Stomach smooth muscle (tissue), 2 donors: ENCODE measurements at regions not wholly inside any gene's neighbourhood (a gene's known extent, or its start where the extent isn't known, plus 50 kb on each side); places are given as distances from the start of the nearest gene placed in this dataset.

ENCODE experiments used
- H3K27ac ChIP-seq: one replicate; pipeline ENCODE4 v1.7.0; 2013; ENCODE audit warnings: mild to moderate bottlenecking, low read length, inconsistent platforms
- H3K27me3 ChIP-seq, 2 donors: one replicate each; pipeline ENCODE4 v1.7.0; 2013; ENCODE audit warnings: low read length in 2 of 2; ENCODE audit not compliant: insufficient read depth in 2 of 2, control insufficient read depth in 1 of 2
- H3K36me3 ChIP-seq, 2 donors: one replicate each; pipeline ENCODE4 v1.7.0; 2013; ENCODE audit warnings: low read length in 2 of 2; ENCODE audit not compliant: control insufficient read depth in 2 of 2, insufficient read depth in 2 of 2
- H3K4me1 ChIP-seq: one replicate; pipeline ENCODE4 v1.7.0; 2013; ENCODE audit warnings: low read length; ENCODE audit not compliant: control insufficient read depth, insufficient read depth
- H3K4me3 ChIP-seq, 2 donors: one replicate each; pipeline ENCODE4 v1.7.0; 2013; ENCODE audit warnings: low read length in 2 of 2
- H3K9ac ChIP-seq, 2 donors: one replicate each; pipeline ENCODE4 v1.7.0; 2013; ENCODE audit warnings: low read length in 2 of 2, mild to moderate bottlenecking in 1 of 2
- H3K9me3 ChIP-seq, 2 donors: one replicate each; pipeline ENCODE4 v1.7.0; 2013; ENCODE audit warnings: low read length in 2 of 2; ENCODE audit not compliant: control insufficient read depth in 2 of 2
- donor health status: healthy.
- donor health status: Pancreatic carcinoma.

DNA sequence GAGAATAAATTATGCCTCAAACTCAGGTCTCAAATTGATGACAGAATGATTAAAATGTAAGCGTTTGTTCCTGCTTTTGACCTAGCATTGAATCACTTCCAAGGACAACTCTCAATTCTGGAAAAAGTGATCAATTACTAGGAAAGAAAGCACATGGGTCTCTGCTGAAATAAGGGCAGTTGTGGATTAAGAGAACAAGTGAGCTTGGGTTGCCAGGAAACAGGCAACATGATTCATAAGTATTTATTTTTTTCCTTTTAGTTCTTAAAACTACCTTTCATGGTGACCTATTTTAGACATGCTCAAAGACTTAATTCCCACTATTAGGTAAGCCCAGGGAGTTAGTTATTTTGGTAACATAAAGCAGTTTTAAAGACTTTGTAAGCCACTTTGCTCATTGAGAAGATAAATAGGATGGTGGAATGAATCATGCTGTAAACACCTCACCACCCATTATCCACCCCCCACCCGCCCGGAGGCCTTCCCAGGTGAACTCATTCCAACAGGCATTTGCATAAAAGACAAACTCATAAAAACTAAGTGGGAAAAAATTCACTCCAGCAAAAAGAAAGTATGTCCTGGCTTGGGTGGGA lies 728.3 kb downstream of the SORCS1 start:
- no peak overlapping the region for H3K4me3 ChIP-seq
- no peaks in the 10 kb centered on the region for H3K9me3 ChIP-seq
- H3K9ac ChIP-seq = no peak overlapping the region
- no peaks in the 10 kb centered on the region for H3K4me1 ChIP-seq
- H3K27ac ChIP-seq = no peak overlapping the region
- no peaks in the 10 kb centered on the region for H3K36me3 ChIP-seq
- H3K27me3 ChIP-seq = no peaks in the 10 kb centered on the region

GRCh38 chr10:106435081-106435480 lies 729.4 kb downstream of the SORCS1 start:
- H3K9me3 ChIP-seq = no peaks in the 10 kb centered on the region
- no peaks in the 10 kb centered on the region for H3K4me1 ChIP-seq
- no peaks in the 10 kb centered on the region for H3K36me3 ChIP-seq
- H3K27ac ChIP-seq = no peak overlapping the region
- no peaks in the 10 kb centered on the region for H3K27me3 ChIP-seq
- H3K9ac ChIP-seq = no peak overlapping the region
- H3K4me3 ChIP-seq = no peak overlapping the region

GRCh38 chr10:106424981-106425380 lies 739.5 kb downstream of the SORCS1 start:
- H3K4me3 ChIP-seq = no peak overlapping the region
- H3K4me1 ChIP-seq = no peaks in the 10 kb centered on the region
- no peak overlapping the region for H3K27ac ChIP-seq
- no peaks in the 10 kb centered on the region for H3K9me3 ChIP-seq
- no peaks in the 10 kb centered on the region for H3K36me3 ChIP-seq
- no peaks in the 10 kb centered on the region for H3K27me3 ChIP-seq
- no peak overlapping the region for H3K9ac ChIP-seq

DNA sequence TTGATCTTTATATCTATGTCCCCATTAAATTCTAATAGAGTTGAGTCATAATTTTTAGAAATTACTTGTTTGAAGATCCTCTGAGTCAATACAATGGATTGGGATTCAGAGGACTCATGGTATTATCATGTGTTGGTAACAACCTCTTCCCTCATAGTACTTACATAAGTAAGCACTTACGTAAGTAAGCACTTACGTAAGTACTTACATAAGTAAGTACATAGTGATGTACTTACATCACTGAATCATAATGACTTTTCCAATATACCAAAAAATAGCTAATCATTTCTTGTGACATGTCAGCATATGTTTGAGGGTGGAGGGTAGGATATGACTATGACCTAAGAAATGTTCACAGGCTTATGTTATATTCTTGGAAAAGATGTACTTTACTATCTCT lies 740.5 kb downstream of the SORCS1 start:
- Histone ChIP-seq H3K27ac (no peak overlapping the region), H3K36me3 (no peaks in the 10 kb centered on the region), H3K9ac (no peak overlapping the region), H3K4me3 (no peak overlapping the region), H3K4me1 (no peaks in the 10 kb centered on the region), H3K9me3 (no peaks in the 10 kb centered on the region), H3K27me3 (no peaks in the 10 kb centered on the region)

GRCh38 chr10:106410331-106410730 lies 754.2 kb downstream of the SORCS1 start:
- H3K27ac ChIP-seq = no peak overlapping the region

DNA sequence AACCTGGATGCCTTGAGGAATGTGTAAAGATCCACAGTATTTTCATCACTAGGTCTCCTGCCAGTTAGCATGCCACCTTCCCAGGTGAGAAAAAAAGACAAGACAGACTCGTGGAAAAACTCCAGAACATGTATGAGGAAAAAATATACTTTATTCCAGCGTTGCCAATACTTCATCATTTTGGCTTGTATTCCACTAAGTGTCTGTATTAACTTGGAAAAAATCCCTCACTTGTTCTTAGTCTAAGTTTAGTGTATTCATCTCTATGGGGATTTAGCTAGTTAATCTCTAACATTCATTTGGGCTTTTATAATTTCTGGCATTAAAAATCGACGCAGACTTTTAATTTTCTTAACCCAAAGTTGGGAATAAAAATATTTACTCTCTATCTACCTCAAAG lies 759.4 kb downstream of the SORCS1 start:
- Histone ChIP-seq H3K27ac (no peak overlapping the region), H3K4me1 (no peaks in the 10 kb centered on the region), H3K9me3 (no peaks in the 10 kb centered on the region), H3K27me3 (no peaks in the 10 kb centered on the region), H3K9ac (no peak overlapping the region), H3K36me3 (no peaks in the 10 kb centered on the region), H3K4me3 (no peak overlapping the region)

More at GRCh38 chr10:106410331-106410730, 754.2 kb downstream of the SORCS1 start:
- H3K4me3 ChIP-seq = no peak overlapping the region
- H3K27me3 ChIP-seq = no peaks in the 10 kb centered on the region
- no peaks in the 10 kb centered on the region for H3K36me3 ChIP-seq
- no peaks in the 10 kb centered on the region for H3K9me3 ChIP-seq
- no peaks in the 10 kb centered on the region for H3K4me1 ChIP-seq
- H3K9ac ChIP-seq = no peak overlapping the region

DNA sequence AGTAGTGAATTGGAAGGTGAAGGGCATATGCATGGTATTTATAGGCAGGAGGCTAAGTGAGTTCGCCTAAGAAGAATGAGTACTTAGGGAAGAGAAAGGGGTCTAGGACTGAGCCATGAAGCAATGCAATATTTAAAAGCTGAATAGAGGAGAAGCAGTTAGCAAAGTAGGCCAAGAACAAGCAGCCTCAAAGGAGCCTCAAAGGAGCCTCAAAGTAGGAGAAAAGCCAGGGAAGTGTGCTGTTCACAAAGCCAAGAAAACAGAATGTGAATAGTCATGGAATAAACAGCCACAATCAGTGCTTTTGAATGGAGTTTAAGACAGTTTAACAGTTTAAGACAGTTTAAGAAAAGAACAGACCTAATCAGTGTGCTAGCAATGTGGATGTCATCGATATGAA lies 762.0 kb downstream of the SORCS1 start:
- Histone ChIP-seq H3K27ac (no peak overlapping the region), H3K36me3 (no peaks in the 10 kb centered on the region), H3K4me1 (no peaks in the 10 kb centered on the region), H3K9me3 (no peaks in the 10 kb centered on the region), H3K27me3 (no peaks in the 10 kb centered on the region), H3K4me3 (no peak overlapping the region), H3K9ac (no peak overlapping the region)

- Histone ChIP-seq H3K4me1 (no peaks in the 10 kb centered on the region), H3K27ac (no peak overlapping the region), H3K27me3 (no peaks in the 10 kb centered on the region), H3K9ac (no peak overlapping the region), H3K9me3 (no peaks in the 10 kb centered on the region), H3K36me3 (no peaks in the 10 kb centered on the region), H3K4me3 (no peak overlapping the region)
These were observed 762.5 kb downstream of the SORCS1 start for GRCh38 chr10:106401967-106402366.

DNA sequence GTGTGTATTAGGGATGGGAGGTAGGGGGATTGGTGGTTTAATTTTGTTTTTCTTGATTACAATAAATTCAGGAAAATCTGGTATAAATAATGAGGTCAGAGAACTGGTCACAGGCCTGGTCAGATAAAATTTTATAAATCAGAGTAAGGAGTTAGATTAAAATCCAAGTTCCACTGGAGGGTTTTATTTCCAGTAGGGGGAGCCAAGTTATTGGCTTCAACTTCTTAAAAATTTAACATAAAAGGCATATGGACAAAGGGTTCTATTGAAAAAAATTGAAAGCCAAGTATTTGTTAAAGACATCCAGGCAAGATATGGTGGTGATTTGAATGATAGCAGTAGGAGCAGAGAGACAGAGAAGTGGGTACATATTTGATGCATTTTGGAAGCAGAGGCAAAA lies 763.3 kb downstream of the SORCS1 start:
- H3K27me3 ChIP-seq = no peaks in the 10 kb centered on the region
- no peak overlapping the region for H3K27ac ChIP-seq
- no peaks in the 10 kb centered on the region for H3K4me1 ChIP-seq
- H3K9ac ChIP-seq = no peak overlapping the region
- no peaks in the 10 kb centered on the region for H3K36me3 ChIP-seq
- H3K9me3 ChIP-seq = no peaks in the 10 kb centered on the region
- no peak overlapping the region for H3K4me3 ChIP-seq

DNA sequence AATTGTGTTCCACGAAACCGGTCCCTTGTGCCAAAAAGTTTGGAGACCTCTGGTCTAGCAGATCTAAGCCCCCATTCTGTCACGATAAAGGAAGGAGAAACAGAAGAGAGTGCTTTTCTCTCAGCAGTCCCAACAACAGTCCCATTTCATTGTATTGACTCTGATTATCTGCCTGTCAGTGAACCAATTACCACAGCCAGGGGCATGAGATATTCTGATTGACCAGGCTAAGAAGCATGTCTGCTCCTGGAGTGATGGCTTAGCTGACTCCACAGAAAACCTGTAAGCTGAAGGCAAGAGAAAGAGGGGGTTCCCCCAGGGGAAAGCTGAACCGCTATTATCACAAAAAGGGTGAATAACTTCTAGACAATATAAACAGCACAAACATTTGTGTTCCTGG lies 765.4 kb downstream of the SORCS1 start:
- H3K36me3 ChIP-seq = no peaks in the 10 kb centered on the region
- H3K27me3 ChIP-seq = no peaks in the 10 kb centered on the region

DNA sequence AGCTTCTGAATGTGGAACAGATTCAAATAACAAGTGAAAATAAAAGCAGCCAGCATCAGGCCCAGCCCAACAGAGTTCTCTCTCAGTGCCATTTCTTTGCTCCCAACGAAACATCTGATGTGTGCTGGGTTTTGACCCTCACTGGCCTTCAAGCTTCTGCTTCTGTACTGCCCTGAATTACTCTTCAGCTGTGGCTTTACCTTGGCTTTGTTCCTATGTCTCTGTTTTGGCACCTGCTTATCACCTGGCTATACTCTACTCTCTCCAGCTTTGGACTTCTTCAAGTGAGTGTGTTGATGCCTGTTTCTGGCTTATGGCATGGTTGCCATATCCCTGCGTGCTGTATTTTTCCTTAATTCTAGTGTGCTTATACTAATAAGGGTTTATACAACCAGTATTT lies 768.3 kb downstream of the SORCS1 start:
- no peak overlapping the region for H3K27ac ChIP-seq

More for the DNA sequence above, 765.4 kb downstream of the SORCS1 start:
- H3K9ac ChIP-seq = no peak overlapping the region
- H3K27ac ChIP-seq = no peak overlapping the region
- no peaks in the 10 kb centered on the region for H3K9me3 ChIP-seq
- H3K4me1 ChIP-seq = no peaks in the 10 kb centered on the region
- no peak overlapping the region for H3K4me3 ChIP-seq

More for the DNA sequence above, 768.3 kb downstream of the SORCS1 start:
- Histone ChIP-seq H3K9ac (no peak overlapping the region), H3K9me3 (no peaks in the 10 kb centered on the region), H3K4me3 (no peak overlapping the region), H3K27me3 (no peaks in the 10 kb centered on the region), H3K36me3 (no peaks in the 10 kb centered on the region), H3K4me1 (no peaks in the 10 kb centered on the region)
